ENCODE measurements at regions not wholly inside any gene's neighbourhood (a gene's known extent, or its start where the extent isn't known, plus 50 kb on each side); places are given as distances from the start of the nearest gene placed in this dataset.
"Not testable (repeated sequence)": the region's sequence is repeated elsewhere in the genome, so short reads cannot be mapped to it uniquely, and the experiment has no call there.

DNA sequence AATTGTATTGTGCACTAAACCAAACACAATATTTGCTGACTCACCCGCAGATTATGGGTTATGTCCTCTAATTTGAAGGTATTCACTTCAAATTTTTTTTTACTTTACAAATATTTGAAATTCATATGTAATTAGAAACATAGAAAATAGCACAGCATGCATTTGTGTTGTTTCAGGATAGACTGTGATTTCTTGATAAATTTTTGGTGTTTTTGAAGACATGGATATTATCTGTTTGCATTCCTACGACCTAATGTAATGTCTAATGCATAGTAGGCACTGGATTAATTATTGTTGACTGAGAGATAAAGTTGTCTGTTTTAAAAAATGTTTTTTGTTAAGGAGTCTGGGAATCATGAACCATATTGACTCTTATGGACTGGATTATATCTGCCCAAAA is 850.2 kb downstream of the BRINP3 start:
- Histone ChIP-seq H3K27ac (ENCODE audit: low read depth, low read length) (no peak overlapping the region), H3K27me3 (ENCODE audit: control insufficient read depth in 3 of 3, insufficient read depth in 3 of 3, low read length in 3 of 3) (no peaks in the 10 kb centered on the region), H3K4me1 (ENCODE audit: control insufficient read depth in 3 of 3, insufficient read depth in 3 of 3, low read length in 3 of 3) (no peaks in the 10 kb centered on the region), H3K9ac (ENCODE audit: low read depth in 1 of 3, low read length in 3 of 3) (no peak overlapping the region), H3K9me3 (ENCODE audit: control insufficient read depth in 3 of 3, low read length in 3 of 3) (no peaks in the 10 kb centered on the region), H3K4me3 (ENCODE audit: low read length in 3 of 3) (no peak overlapping the region), H3K36me3 (ENCODE audit: control insufficient read depth in 3 of 3, insufficient read depth in 3 of 3, low read length in 3 of 3) (no peaks in the 10 kb centered on the region)

DNA sequence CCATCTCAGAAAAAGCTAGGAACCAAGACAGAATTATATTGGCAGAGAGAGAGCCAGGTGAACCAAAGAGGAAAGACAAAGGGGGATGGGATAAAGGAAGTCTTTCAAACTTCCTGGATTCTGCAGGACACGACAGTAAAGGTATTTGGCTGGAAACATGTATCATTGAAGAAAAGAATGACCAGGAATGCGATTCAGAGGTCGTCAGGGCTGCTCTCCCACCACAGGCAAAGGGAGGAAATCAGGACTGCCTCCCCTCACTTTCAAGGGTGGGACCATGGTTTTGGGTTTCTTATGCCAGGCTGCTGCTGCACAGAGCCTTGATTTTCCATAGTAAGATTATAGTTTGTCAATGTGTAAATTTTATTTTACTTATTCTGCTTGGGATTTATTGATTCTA is 848.8 kb downstream of the BRINP3 start:
- Histone ChIP-seq H3K27ac (ENCODE audit: low read depth, low read length) (no peak overlapping the region), H3K27me3 (ENCODE audit: control insufficient read depth in 3 of 3, insufficient read depth in 3 of 3, low read length in 3 of 3) (no peaks in the 10 kb centered on the region), H3K36me3 (ENCODE audit: control insufficient read depth in 3 of 3, insufficient read depth in 3 of 3, low read length in 3 of 3) (no peaks in the 10 kb centered on the region)

GRCh38 chr1:189633658-189634057 is 844.0 kb downstream of the BRINP3 start:
- no peaks in the 10 kb centered on the region for H3K4me1 ChIP-seq (ENCODE audit: control insufficient read depth in 3 of 3, insufficient read depth in 3 of 3, low read length in 3 of 3)
- no peak overlapping the region for H3K9ac ChIP-seq (ENCODE audit: low read depth in 1 of 3, low read length in 3 of 3)
- no peak overlapping the region for H3K27ac ChIP-seq (ENCODE audit: low read depth, low read length)
- H3K36me3 ChIP-seq (ENCODE audit: control insufficient read depth in 3 of 3, insufficient read depth in 3 of 3, low read length in 3 of 3) = no peaks in the 10 kb centered on the region
- H3K4me3 ChIP-seq (ENCODE audit: low read length in 3 of 3) = no peak overlapping the region
- H3K27me3 ChIP-seq (ENCODE audit: control insufficient read depth in 3 of 3, insufficient read depth in 3 of 3, low read length in 3 of 3) = no peaks in the 10 kb centered on the region
- H3K9me3 ChIP-seq (ENCODE audit: control insufficient read depth in 3 of 3, low read length in 3 of 3) = no peaks in the 10 kb centered on the region

More for the DNA sequence above, 848.8 kb downstream of the BRINP3 start:
- Histone ChIP-seq H3K9me3 (ENCODE audit: control insufficient read depth in 3 of 3, low read length in 3 of 3) (no peaks in the 10 kb centered on the region), H3K4me1 (ENCODE audit: control insufficient read depth in 3 of 3, insufficient read depth in 3 of 3, low read length in 3 of 3) (no peaks in the 10 kb centered on the region), H3K9ac (ENCODE audit: low read depth in 1 of 3, low read length in 3 of 3) (no peak overlapping the region), H3K4me3 (ENCODE audit: low read length in 3 of 3) (no peak overlapping the region)

- H3K27me3 ChIP-seq (ENCODE audit: control insufficient read depth in 3 of 3, insufficient read depth in 3 of 3, low read length in 3 of 3) = no peaks in the 10 kb centered on the region
These were observed 840.6 kb downstream of the BRINP3 start for GRCh38 chr1:189637041-189637440.

GRCh38 chr1:189644156-189644555 is 833.5 kb downstream of the BRINP3 start:
- not testable (repeated sequence) for H3K27ac ChIP-seq (ENCODE audit: low read depth, low read length); H3K4me1 ChIP-seq (ENCODE audit: control insufficient read depth in 3 of 3, insufficient read depth in 3 of 3, low read length in 3 of 3); H3K27me3 ChIP-seq (ENCODE audit: control insufficient read depth in 3 of 3, insufficient read depth in 3 of 3, low read length in 3 of 3); H3K4me3 ChIP-seq (ENCODE audit: low read length in 3 of 3); H3K9ac ChIP-seq (ENCODE audit: low read depth in 1 of 3, low read length in 3 of 3); H3K36me3 ChIP-seq (ENCODE audit: control insufficient read depth in 3 of 3, insufficient read depth in 3 of 3, low read length in 3 of 3); H3K9me3 ChIP-seq (ENCODE audit: control insufficient read depth in 3 of 3, low read length in 3 of 3)

More at GRCh38 chr1:189637041-189637440, 840.6 kb downstream of the BRINP3 start:
- Histone ChIP-seq H3K9ac (ENCODE audit: low read depth in 1 of 3, low read length in 3 of 3) (no peak overlapping the region), H3K27ac (ENCODE audit: low read depth, low read length) (no peak overlapping the region), H3K4me1 (ENCODE audit: control insufficient read depth in 3 of 3, insufficient read depth in 3 of 3, low read length in 3 of 3) (no peaks in the 10 kb centered on the region), H3K4me3 (ENCODE audit: low read length in 3 of 3) (no peak overlapping the region), H3K9me3 (ENCODE audit: control insufficient read depth in 3 of 3, low read length in 3 of 3) (no peaks in the 10 kb centered on the region), H3K36me3 (ENCODE audit: control insufficient read depth in 3 of 3, insufficient read depth in 3 of 3, low read length in 3 of 3) (no peaks in the 10 kb centered on the region)

- Histone ChIP-seq H3K9ac (ENCODE audit: low read depth in 1 of 3, low read length in 3 of 3) (no peak overlapping the region), H3K9me3 (ENCODE audit: control insufficient read depth in 3 of 3, low read length in 3 of 3) (no peaks in the 10 kb centered on the region), H3K27me3 (ENCODE audit: control insufficient read depth in 3 of 3, insufficient read depth in 3 of 3, low read length in 3 of 3) (no peaks in the 10 kb centered on the region), H3K36me3 (ENCODE audit: control insufficient read depth in 3 of 3, insufficient read depth in 3 of 3, low read length in 3 of 3) (no peaks in the 10 kb centered on the region), H3K4me1 (ENCODE audit: control insufficient read depth in 3 of 3, insufficient read depth in 3 of 3, low read length in 3 of 3) (no peaks in the 10 kb centered on the region), H3K27ac (ENCODE audit: low read depth, low read length) (no peak overlapping the region), H3K4me3 (ENCODE audit: low read length in 3 of 3) (no peak overlapping the region)
These were observed 832.7 kb downstream of the BRINP3 start for GRCh38 chr1:189644970-189645369.

GRCh38 chr1:189646066-189646465 is 831.6 kb downstream of the BRINP3 start:
- no peaks in the 10 kb centered on the region for H3K4me1 ChIP-seq (ENCODE audit: control insufficient read depth in 3 of 3, insufficient read depth in 3 of 3, low read length in 3 of 3)
- H3K9me3 ChIP-seq (ENCODE audit: control insufficient read depth in 3 of 3, low read length in 3 of 3) = no peaks in the 10 kb centered on the region
- no peak overlapping the region for H3K9ac ChIP-seq (ENCODE audit: low read depth in 1 of 3, low read length in 3 of 3)
- no peak overlapping the region for H3K27ac ChIP-seq (ENCODE audit: low read depth, low read length)
- no peak overlapping the region for H3K4me3 ChIP-seq (ENCODE audit: low read length in 3 of 3)
- no peaks in the 10 kb centered on the region for H3K27me3 ChIP-seq (ENCODE audit: control insufficient read depth in 3 of 3, insufficient read depth in 3 of 3, low read length in 3 of 3)
- H3K36me3 ChIP-seq (ENCODE audit: control insufficient read depth in 3 of 3, insufficient read depth in 3 of 3, low read length in 3 of 3) = no peaks in the 10 kb centered on the region

DNA sequence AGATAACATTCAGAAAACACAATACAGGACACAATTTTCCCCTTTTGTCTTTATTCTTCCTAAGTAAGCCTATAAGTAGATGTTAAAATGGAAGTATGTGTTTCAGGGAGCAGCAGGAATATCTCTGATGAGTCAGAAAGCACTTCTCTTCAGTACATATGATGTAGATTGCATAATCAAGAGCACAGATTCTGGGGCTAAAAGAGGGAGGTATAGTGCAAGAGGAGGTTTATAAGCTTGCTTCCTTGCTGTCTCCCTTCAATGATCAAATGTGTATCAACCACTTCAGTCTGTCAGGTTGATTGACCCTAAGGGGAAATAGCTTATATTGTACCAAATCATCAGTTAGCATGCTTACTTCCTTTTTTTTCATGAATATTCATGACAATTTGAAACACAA is 822.8 kb downstream of the BRINP3 start:
- H3K27me3 ChIP-seq (ENCODE audit: control insufficient read depth in 3 of 3, insufficient read depth in 3 of 3, low read length in 3 of 3) = no peaks in the 10 kb centered on the region
- no peaks in the 10 kb centered on the region for H3K4me1 ChIP-seq (ENCODE audit: control insufficient read depth in 3 of 3, insufficient read depth in 3 of 3, low read length in 3 of 3)
- H3K4me3 ChIP-seq (ENCODE audit: low read length in 3 of 3) = no peak overlapping the region
- H3K9ac ChIP-seq (ENCODE audit: low read depth in 1 of 3, low read length in 3 of 3) = no peak overlapping the region
- no peaks in the 10 kb centered on the region for H3K36me3 ChIP-seq (ENCODE audit: control insufficient read depth in 3 of 3, insufficient read depth in 3 of 3, low read length in 3 of 3)
- H3K27ac ChIP-seq (ENCODE audit: low read depth, low read length) = no peak overlapping the region
- H3K9me3 ChIP-seq (ENCODE audit: control insufficient read depth in 3 of 3, low read length in 3 of 3) = no peaks in the 10 kb centered on the region

DNA sequence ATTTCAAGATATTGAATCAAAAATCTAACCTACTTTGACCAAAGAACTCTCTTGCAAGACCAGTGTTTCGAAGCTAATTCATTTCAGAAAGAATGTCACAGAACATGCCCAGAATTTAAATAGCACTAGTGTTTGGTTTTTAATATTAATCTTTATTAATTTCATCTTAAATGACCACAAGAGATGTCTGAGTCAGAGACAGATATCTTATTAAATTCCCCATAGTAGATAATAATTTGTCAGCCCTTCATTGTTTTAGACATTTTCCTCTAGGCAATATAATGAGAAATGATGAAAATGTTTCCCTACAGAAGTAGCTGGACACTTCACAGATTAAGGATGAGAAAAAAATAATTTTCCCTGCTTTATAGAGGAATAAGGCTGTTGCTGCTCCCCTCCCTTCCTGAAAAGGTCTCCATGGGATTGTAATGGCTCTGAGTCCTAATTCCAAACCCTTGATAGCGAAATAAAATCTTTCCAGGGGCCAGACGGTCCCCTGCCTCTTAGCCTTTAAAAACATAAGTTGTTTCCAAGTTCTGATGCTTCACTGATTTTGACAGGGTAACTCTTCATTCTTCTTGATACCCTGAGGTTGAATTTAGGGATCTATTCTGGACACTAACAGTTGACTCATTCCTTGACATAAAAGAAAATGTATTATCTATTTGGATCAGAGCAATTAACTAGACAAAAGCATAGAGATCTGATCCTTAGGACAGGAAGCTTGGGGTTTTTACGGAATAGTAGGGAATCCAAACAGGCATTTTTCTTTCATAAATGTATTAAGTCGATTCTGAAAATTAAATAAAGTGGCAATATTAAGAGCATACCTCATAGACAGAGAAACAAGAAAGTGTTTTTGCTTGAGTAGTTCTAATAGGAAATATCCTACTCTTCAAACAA is 820.8 kb downstream of the BRINP3 start:
- no peak overlapping the region for H3K9ac ChIP-seq (ENCODE audit: low read depth in 1 of 3, low read length in 3 of 3)
- no peak overlapping the region for H3K27ac ChIP-seq (ENCODE audit: low read depth, low read length)
- H3K27me3 ChIP-seq (ENCODE audit: control insufficient read depth in 3 of 3, insufficient read depth in 3 of 3, low read length in 3 of 3) = no peaks in the 10 kb centered on the region
- H3K4me1 ChIP-seq (ENCODE audit: control insufficient read depth in 3 of 3, insufficient read depth in 3 of 3, low read length in 3 of 3) = no peaks in the 10 kb centered on the region
- H3K36me3 ChIP-seq (ENCODE audit: control insufficient read depth in 3 of 3, insufficient read depth in 3 of 3, low read length in 3 of 3) = no peaks in the 10 kb centered on the region
- H3K9me3 ChIP-seq (ENCODE audit: control insufficient read depth in 3 of 3, low read length in 3 of 3) = no peaks in the 10 kb centered on the region
- H3K4me3 ChIP-seq (ENCODE audit: low read length in 3 of 3) = no peak overlapping the region

- H3K36me3 ChIP-seq (ENCODE audit: control insufficient read depth in 3 of 3, insufficient read depth in 3 of 3, low read length in 3 of 3) = no peaks in the 10 kb centered on the region
- H3K27ac ChIP-seq (ENCODE audit: low read depth, low read length) = no peak overlapping the region
- no peaks in the 10 kb centered on the region for H3K27me3 ChIP-seq (ENCODE audit: control insufficient read depth in 3 of 3, insufficient read depth in 3 of 3, low read length in 3 of 3)
- no peaks in the 10 kb centered on the region for H3K9me3 ChIP-seq (ENCODE audit: control insufficient read depth in 3 of 3, low read length in 3 of 3)
- H3K9ac ChIP-seq (ENCODE audit: low read depth in 1 of 3, low read length in 3 of 3) = no peak overlapping the region
- H3K4me3 ChIP-seq (ENCODE audit: low read length in 3 of 3) = no peak overlapping the region
- no peaks in the 10 kb centered on the region for H3K4me1 ChIP-seq (ENCODE audit: control insufficient read depth in 3 of 3, insufficient read depth in 3 of 3, low read length in 3 of 3)
These were observed 819.9 kb downstream of the BRINP3 start for GRCh38 chr1:189657715-189658114.

All from skeletal muscle tissue (tissue), 3 donors.